DND-41 (cell line): ENCODE measurements at regions not wholly inside any gene's neighbourhood (a gene's known extent, or its start where the extent isn't known, plus 50 kb on each side); places are given as distances from the start of the nearest gene placed in this dataset.

Experiments used
- ATAC-seq: fragments of 200-7000 bp; cut with Tn5 transposase; 3 replicates; pipeline ENCODE4 v1.9.1; 2021; ENCODE audit warnings: low read depth; ENCODE audit not compliant: insufficient read depth
- DNase-seq: peaks from one replicate; pipeline ENCODE4 v3.0.0-alpha.2; 2020
- H2AFZ ChIP-seq: 2 replicates; pipeline ENCODE4 v1.6.0; 2012; ENCODE audit warnings: low read depth, low read length
- H3K27ac ChIP-seq: 2 replicates; pipeline ENCODE4 v1.5.1; 2012; ENCODE audit warnings: low read length, inconsistent platforms
- H3K27me3 ChIP-seq: fragments of 200-600 bp; sonication (generic); 2 replicates; pipeline ENCODE4 v1.6.0; 2012; ENCODE audit warnings: low read length, mild to moderate bottlenecking, inconsistent platforms; ENCODE audit not compliant: insufficient read depth, poor library complexity
- H3K36me3 ChIP-seq: 2 replicates; pipeline ENCODE4 v1.5.1; 2012; ENCODE audit warnings: low read length, inconsistent platforms; ENCODE audit not compliant: insufficient read depth
- H3K4me1 ChIP-seq: 2 replicates; pipeline ENCODE4 v1.5.1; 2012; ENCODE audit warnings: mild to moderate bottlenecking, low read length; ENCODE audit not compliant: insufficient read depth
- H3K4me2 ChIP-seq: 2 replicates; pipeline ENCODE4 v1.6.0; 2012; ENCODE audit warnings: mild to moderate bottlenecking, moderate library complexity, low read length, inconsistent platforms; ENCODE audit not compliant: insufficient read depth
- H3K4me3 ChIP-seq, 2 experiments: fragments of 200-600 bp in 1 of 2; shearing (Covaris generic) in 1 of 2; 2 replicates each; pipeline ENCODE4 v1.5.1; 2012 to 2016; ENCODE audit warnings: inconsistent platforms in 2 of 2, low read length in 2 of 2, mild to moderate bottlenecking in 2 of 2, low read depth in 1 of 2, moderate library complexity in 1 of 2
- H3K79me2 ChIP-seq: 2 replicates; pipeline ENCODE4 v1.6.0; 2012; ENCODE audit warnings: low read length, inconsistent platforms; ENCODE audit not compliant: insufficient read depth
- H3K9ac ChIP-seq: 2 replicates; pipeline ENCODE4 v1.6.0; 2012; ENCODE audit warnings: low read depth, mild to moderate bottlenecking, inconsistent platforms, low read length, moderate library complexity
- H3K9me3 ChIP-seq: 2 replicates; pipeline ENCODE4 v1.5.1; 2012; ENCODE audit warnings: low read length, moderate library complexity, mild to moderate bottlenecking, inconsistent platforms; ENCODE audit not compliant: insufficient read depth, severe bottlenecking
- H4K20me1 ChIP-seq: 2 replicates; pipeline ENCODE4 v1.6.0; 2012; ENCODE audit warnings: low read length; ENCODE audit not compliant: insufficient read depth
- EZH2 ChIP-seq: IDR thresholded peaks from 3 replicates; pipeline ENCODE4 v1.6.1; 2012; ENCODE audit warnings: borderline replicate concordance, low read depth, mild to moderate bottlenecking, moderate library complexity, low read length, inconsistent platforms; ENCODE audit not compliant: severe bottlenecking
- TF ChIP-seq, protein P1 (sequence below): IDR thresholded peaks from 2 replicates; pipeline ENCODE4 v1.5.1; 2012; ENCODE audit warnings: borderline replicate concordance, low read length, moderate library complexity, mild to moderate bottlenecking; ENCODE audit not compliant: poor library complexity, severe bottlenecking; ENCODE audit errors: extremely low read depth

- TF ChIP-seq EZH2, result no peak
- TF ChIP-seq, protein P1, sequence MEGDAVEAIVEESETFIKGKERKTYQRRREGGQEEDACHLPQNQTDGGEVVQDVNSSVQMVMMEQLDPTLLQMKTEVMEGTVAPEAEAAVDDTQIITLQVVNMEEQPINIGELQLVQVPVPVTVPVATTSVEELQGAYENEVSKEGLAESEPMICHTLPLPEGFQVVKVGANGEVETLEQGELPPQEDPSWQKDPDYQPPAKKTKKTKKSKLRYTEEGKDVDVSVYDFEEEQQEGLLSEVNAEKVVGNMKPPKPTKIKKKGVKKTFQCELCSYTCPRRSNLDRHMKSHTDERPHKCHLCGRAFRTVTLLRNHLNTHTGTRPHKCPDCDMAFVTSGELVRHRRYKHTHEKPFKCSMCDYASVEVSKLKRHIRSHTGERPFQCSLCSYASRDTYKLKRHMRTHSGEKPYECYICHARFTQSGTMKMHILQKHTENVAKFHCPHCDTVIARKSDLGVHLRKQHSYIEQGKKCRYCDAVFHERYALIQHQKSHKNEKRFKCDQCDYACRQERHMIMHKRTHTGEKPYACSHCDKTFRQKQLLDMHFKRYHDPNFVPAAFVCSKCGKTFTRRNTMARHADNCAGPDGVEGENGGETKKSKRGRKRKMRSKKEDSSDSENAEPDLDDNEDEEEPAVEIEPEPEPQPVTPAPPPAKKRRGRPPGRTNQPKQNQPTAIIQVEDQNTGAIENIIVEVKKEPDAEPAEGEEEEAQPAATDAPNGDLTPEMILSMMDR, result no peak
- H2AFZ ChIP-seq, result no peak overlapping the region
- no peak for ATAC-seq
- H3K4me3 ChIP-seq, result no peak overlapping the region
- no peaks in the 10 kb centered on the region for H3K27me3 ChIP-seq
- no peaks in the 10 kb centered on the region for H3K79me2 ChIP-seq
- no peak overlapping the region for H3K4me2 ChIP-seq
- no peak overlapping the region for H3K9ac ChIP-seq
- H3K27ac ChIP-seq, result no peak overlapping the region
- DNase-seq, result no peak
- no peaks in the 10 kb centered on the region for H4K20me1 ChIP-seq
- no peaks in the 10 kb centered on the region for H3K9me3 ChIP-seq
- no peaks in the 10 kb centered on the region for H3K4me1 ChIP-seq
- H3K36me3 ChIP-seq, result no peaks in the 10 kb centered on the region
Measured at GRCh38 chr4:34200535-34200934, 2043.8 kb downstream of the ARAP2 start.

DNA sequence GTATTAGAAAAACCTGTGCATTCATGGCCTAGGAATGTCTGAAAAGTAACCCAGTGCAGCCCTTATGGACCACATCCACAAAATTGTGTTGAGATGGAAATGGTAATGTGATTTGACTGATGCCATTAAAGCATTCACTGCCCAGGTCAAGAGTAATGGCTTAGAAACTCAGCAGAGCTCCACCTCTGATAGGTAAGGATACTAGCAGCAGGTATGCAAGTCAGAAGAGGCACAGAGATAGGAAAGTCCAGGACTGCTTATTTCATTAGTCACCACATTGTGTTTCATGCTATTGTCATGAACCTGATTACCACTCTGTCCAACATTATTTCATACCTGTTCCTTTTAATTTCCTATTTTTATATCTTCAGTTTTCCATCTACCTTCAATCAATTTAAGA, 2042.2 kb downstream of the ARAP2 start:
- no peak for ATAC-seq
- Histone ChIP-seq H3K4me3 (no peak overlapping the region), H3K27me3 (no peaks in the 10 kb centered on the region), H2AFZ (no peak overlapping the region), H3K9ac (no peak overlapping the region), H4K20me1 (no peaks in the 10 kb centered on the region), H3K9me3 (peaks cover 9% of the 10 kb centered on the region), H3K79me2 (no peaks in the 10 kb centered on the region), H3K4me2 (no peak overlapping the region), H3K36me3 (no peaks in the 10 kb centered on the region), H3K4me1 (no peaks in the 10 kb centered on the region), H3K27ac (no peak overlapping the region)
- no peak for DNase-seq
- TF ChIP-seq, protein P1, result no peak
- TF ChIP-seq EZH2, result no peak

GRCh38 chr4:34220601-34221000, 2023.7 kb downstream of the ARAP2 start:
- no peak for TF ChIP-seq EZH2
- TF ChIP-seq, protein P1, result no peak
- no peak overlapping the region for H3K9ac ChIP-seq
- no peaks in the 10 kb centered on the region for H3K9me3 ChIP-seq
- DNase-seq (no peak), ATAC-seq (no peak)
- no peak overlapping the region for H3K27ac ChIP-seq
- no peak overlapping the region for H3K4me3 ChIP-seq
- no peaks in the 10 kb centered on the region for H3K27me3 ChIP-seq
- H3K4me1 ChIP-seq, result no peaks in the 10 kb centered on the region
- H4K20me1 ChIP-seq, result no peaks in the 10 kb centered on the region
- no peaks in the 10 kb centered on the region for H3K36me3 ChIP-seq
- H3K4me2 ChIP-seq, result no peak overlapping the region
- no peak overlapping the region for H2AFZ ChIP-seq
- H3K79me2 ChIP-seq, result no peaks in the 10 kb centered on the region

GRCh38 chr4:34221986-34222385, 2022.3 kb downstream of the ARAP2 start:
- Histone ChIP-seq H3K79me2 (no peaks in the 10 kb centered on the region), H3K4me2 (no peak overlapping the region), H2AFZ (no peak overlapping the region; the same call in 1 of the 2 replicates), H3K9ac (no peak overlapping the region), H3K4me1 (no peaks in the 10 kb centered on the region), H3K27me3 (no peaks in the 10 kb centered on the region), H4K20me1 (no peaks in the 10 kb centered on the region), H3K4me3 (no peak overlapping the region), H3K27ac (no peak overlapping the region), H3K9me3 (no peaks in the 10 kb centered on the region), H3K36me3 (no peaks in the 10 kb centered on the region)
- TF ChIP-seq, protein P1, result no peak
- TF ChIP-seq EZH2, result no peak
- DNase-seq (no peak), ATAC-seq (no peak)
